H1 (cell line): ENCODE measurements at regions not wholly inside any gene's neighbourhood (a gene's known extent, or its start where the extent isn't known, plus 50 kb on each side); places are given as distances from the start of the nearest gene placed in this dataset.

ENCODE experiments used
- BCL11A ChIP-seq, 2 experiments: IDR thresholded peaks; one replicate each; pipeline ENCODE4 v1.6.1; 2011; ENCODE audit warnings: low read depth in 2 of 2, low read length in 2 of 2, mild to moderate bottlenecking in 2 of 2
- CEBPB ChIP-seq: IDR thresholded peaks from 2 replicates; pipeline ENCODE4 v1.6.1; 2012; ENCODE audit warnings: low read depth, low read length
- CHD7 ChIP-seq: fragments of 300-600 bp; sonication (generic); IDR thresholded peaks from 2 replicates; pipeline ENCODE4 v1.7.1; 2012; ENCODE audit warnings: low read length, moderate library complexity, mild to moderate bottlenecking, inconsistent platforms; ENCODE audit not compliant: insufficient replicate concordance
- GTF2F1 ChIP-seq: IDR thresholded peaks from 2 replicates; pipeline ENCODE4 v1.6.1; 2012; ENCODE audit warnings: low read depth, low read length, improper control_type of control experiment, borderline replicate concordance
- JUND ChIP-seq: IDR thresholded peaks from 2 replicates; pipeline ENCODE4 v1.6.1; 2011; ENCODE audit warnings: mild to moderate bottlenecking, improper control_type of control experiment, low read length
- SP2 ChIP-seq: IDR thresholded peaks from 2 replicates; pipeline ENCODE4 v1.6.1; 2012; ENCODE audit warnings: mild to moderate bottlenecking, low read length, inconsistent platforms

GRCh38 chr16:60605176-60605575 is 1431.1 kb downstream of the CDH8 start (continued):
- TF ChIP-seq CEBPB (no peak), BCL11A (IDR thresholded peaks at IDR 0.05; ENCODE audit: low read depth in 2 of 2, low read length in 2 of 2) (no peak), CHD7 (no peak), GTF2F1 (no peak), SP2 (no peak), JUND (no peak)
